ENCODE measurements at regions not wholly inside any gene's neighbourhood (a gene's known extent, or its start where the extent isn't known, plus 50 kb on each side); places are given as distances from the start of the nearest gene placed in this dataset.

- no peaks in the 10 kb centered on the region for H3K4me1 Mint-ChIP-seq
- ATAC-seq (no peak), DNase-seq (ENCODE audit: low spot score) (no peak)
- H3K9me3 Mint-ChIP-seq: peaks cover 30% of the 10 kb centered on the region
- CTCF ChIA-PET: no interaction called here
- H3K36me3 Mint-ChIP-seq: peaks cover 9% of the 10 kb centered on the region; the same call in 1 of the 2 replicates
- H3K27me3 Mint-ChIP-seq (ENCODE audit: low read depth): peaks cover 3% of the 10 kb centered on the region; the same call in 1 of the 2 replicates
- no peak for TF ChIP-seq ZNF232 (CRISPR knock-in tag; IDR thresholded peaks at IDR 0.05)
- TF ChIP-seq ZNF532 (CRISPR knock-in tag; IDR thresholded peaks at IDR 0.05; ENCODE audit: borderline replicate concordance): no peak
- no peak for TF ChIP-seq STAT6 (CRISPR knock-in tag; conservative IDR thresholded peaks at IDR 0.05; ENCODE audit: low read depth)
- TF ChIP-seq ZNF671 (CRISPR knock-in tag; IDR thresholded peaks at IDR 0.05): no peak
- TF ChIP-seq ZNF219 (CRISPR knock-in tag; IDR thresholded peaks at IDR 0.05; ENCODE audit: borderline replicate concordance): no peak
- no peak for TF ChIP-seq ELF4 (CRISPR knock-in tag; IDR thresholded peaks at IDR 0.05; ENCODE audit: low read depth)
- no peak for TF ChIP-seq IRF1 (CRISPR knock-in tag; IDR thresholded peaks at IDR 0.05)
- H3K4me3 Mint-ChIP-seq: no peak overlapping the region
- H3K27ac Mint-ChIP-seq: no peak overlapping the region
- POLR2A ChIA-PET: no interaction called here
These were observed 282.2 kb downstream of the NPHP4 start for GRCh38 chr1:5709976-5710375.

GRCh38 chr1:5709461-5709975, 282.7 kb downstream of the NPHP4 start:
- H3K27ac Mint-ChIP-seq: no peak overlapping the region
- H3K9me3 Mint-ChIP-seq: peaks cover 25% of the 10 kb centered on the region
- no peaks in the 10 kb centered on the region for H3K4me1 Mint-ChIP-seq
- no peak overlapping the region for H3K4me3 Mint-ChIP-seq
- H3K27me3 Mint-ChIP-seq (ENCODE audit: low read depth): no peaks in the 10 kb centered on the region
- no peak for ATAC-seq
- CTCF ChIA-PET: no interaction called here
- peaks cover 4% of the 10 kb centered on the region; the same call in 1 of the 2 replicates for H3K36me3 Mint-ChIP-seq
- POLR2A ChIA-PET: no interaction called here
- no peak for DNase-seq (ENCODE audit: low spot score)
- TF ChIP-seq ETV6 (CRISPR knock-in tag; IDR thresholded peaks at IDR 0.05) (no peak), ERG (CRISPR knock-in tag; IDR thresholded peaks at IDR 0.05) (no peak), ZNF512 (CRISPR knock-in tag; IDR thresholded peaks at IDR 0.05; ENCODE audit: borderline replicate concordance) (no peak)

All from WTC11 (cell line).